ENCODE measurements at regions not wholly inside any gene's neighbourhood (a gene's known extent, or its start where the extent isn't known, plus 50 kb on each side); places are given as distances from the start of the nearest gene placed in this dataset.

- TF ChIP-seq, protein P1, sequence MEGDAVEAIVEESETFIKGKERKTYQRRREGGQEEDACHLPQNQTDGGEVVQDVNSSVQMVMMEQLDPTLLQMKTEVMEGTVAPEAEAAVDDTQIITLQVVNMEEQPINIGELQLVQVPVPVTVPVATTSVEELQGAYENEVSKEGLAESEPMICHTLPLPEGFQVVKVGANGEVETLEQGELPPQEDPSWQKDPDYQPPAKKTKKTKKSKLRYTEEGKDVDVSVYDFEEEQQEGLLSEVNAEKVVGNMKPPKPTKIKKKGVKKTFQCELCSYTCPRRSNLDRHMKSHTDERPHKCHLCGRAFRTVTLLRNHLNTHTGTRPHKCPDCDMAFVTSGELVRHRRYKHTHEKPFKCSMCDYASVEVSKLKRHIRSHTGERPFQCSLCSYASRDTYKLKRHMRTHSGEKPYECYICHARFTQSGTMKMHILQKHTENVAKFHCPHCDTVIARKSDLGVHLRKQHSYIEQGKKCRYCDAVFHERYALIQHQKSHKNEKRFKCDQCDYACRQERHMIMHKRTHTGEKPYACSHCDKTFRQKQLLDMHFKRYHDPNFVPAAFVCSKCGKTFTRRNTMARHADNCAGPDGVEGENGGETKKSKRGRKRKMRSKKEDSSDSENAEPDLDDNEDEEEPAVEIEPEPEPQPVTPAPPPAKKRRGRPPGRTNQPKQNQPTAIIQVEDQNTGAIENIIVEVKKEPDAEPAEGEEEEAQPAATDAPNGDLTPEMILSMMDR (conservative IDR thresholded peaks at IDR 0.05 in 1 of 2, IDR thresholded peaks at IDR 0.05 in 1 of 2; ENCODE audit: low read depth in 1 of 2, low read length in 2 of 2) = no peak
- no peak for TF ChIP-seq EZH2 (IDR thresholded peaks at IDR 0.05; ENCODE audit: low read length, missing control alignments)
These were observed 411.9 kb downstream of the HLX start for GRCh38 chr1:221291113-221291512.
